Psoas muscle (tissue), 7 donors: ENCODE measurements at regions not wholly inside any gene's neighbourhood (a gene's known extent, or its start where the extent isn't known, plus 50 kb on each side); places are given as distances from the start of the nearest gene placed in this dataset.

ENCODE experiments used
- ATAC-seq, 4 donors: fragments of 200-7000 bp; cut with Tn5 transposase; one replicate each; pipeline ENCODE4 v1.9.1; 2020; ENCODE audit warnings: moderate library complexity in 3 of 4, mild to moderate bottlenecking in 2 of 4
- DNase-seq, 2 donors: peaks; one replicate each; pipeline ENCODE4 v3.0.0-alpha.2; 2020
- H3K27ac ChIP-seq: fragments of 200-600 bp; one replicate; pipeline ENCODE4 v1.8.0; 2022
- H3K27me3 ChIP-seq, 3 donors: fragments of 200-600 bp in 1 of 3; one replicate each; pipeline versions ENCODE4 v1.6.1 to v1.8.0; 2013 to 2022; ENCODE audit warnings: low read length in 2 of 3, mild to moderate bottlenecking in 2 of 3, moderate library complexity in 1 of 3; ENCODE audit not compliant: insufficient read depth in 3 of 3
- H3K36me3 ChIP-seq, 2 donors: fragments of 200-600 bp in 1 of 2; one replicate each; pipeline versions ENCODE4 v1.6.1 to v1.8.0; 2013 to 2022; ENCODE audit warnings: low read depth in 1 of 2, mild to moderate bottlenecking in 1 of 2, moderate library complexity in 1 of 2; ENCODE audit not compliant: insufficient read depth in 1 of 2
- H3K4me1 ChIP-seq: fragments of 200-600 bp; one replicate; pipeline ENCODE4 v1.8.0; 2022
- H3K4me3 ChIP-seq: fragments of 200-600 bp; one replicate; pipeline ENCODE4 v1.8.0; 2022; ENCODE audit warnings: mild to moderate bottlenecking
- H3K9me3 ChIP-seq: fragments of 200-600 bp; one replicate; pipeline ENCODE4 v1.8.0; 2022
- WGBS, 3 donors: extraction: QIAGEN DNeasy Blood & Tissue Kit; methylation state at CpG; one replicate each; pipeline versions ENCODE4 v1.1.6 to v1.1.7; 2013; 5-methylcytosine and 5-hydroxymethylcytosine counted together
- intact Hi-C, 2 donors: fragments of 100-400 bp; cut with DNase I; formaldehyde crosslinking; loops; one replicate each; pipeline versions ENCODE4 v1.11.0 to v1.14.2; 2022
- TF ChIP-seq, protein P1 (sequence below): fragments of 200-600 bp; IDR thresholded peaks from one replicate; pipeline ENCODE4 v1.8.0; 2022; ENCODE audit warnings: antibody characterized with exemption
- donor health status: healthy with polysubstance abuse.
- donor health status: DM: no; HTN: no; CAD: no; lungs with moderate emphysema.
- donor health status: Bipolar disorder and iron deficiency.
- donor health status: healthy.
- donor health status: DM: yes; HTN: yes; CAD: no.
- donor health status: DM: no; HTN: no; CAD: no.
- donor health status: DM: yes; HTN: yes; CAD: no.

DNA sequence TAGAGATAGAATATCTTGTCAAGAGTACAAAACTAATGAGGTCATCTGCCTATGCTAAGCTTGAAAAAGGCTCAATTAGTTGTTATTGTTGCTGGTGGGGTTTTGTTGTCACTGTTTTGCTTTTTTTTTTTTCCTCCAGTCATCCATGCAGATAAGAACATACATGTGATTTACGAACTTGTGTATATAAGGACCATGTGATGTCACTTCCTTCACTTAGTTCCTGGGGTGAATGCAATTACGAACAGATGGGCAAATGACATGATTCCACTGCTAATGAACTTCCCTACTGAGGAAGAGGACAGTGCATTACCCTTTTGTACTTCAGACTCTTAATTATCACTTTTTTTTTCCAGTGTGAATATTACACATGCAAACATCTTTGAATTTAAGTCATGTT, 1175.3 kb upstream of the GJE1 start:
- TF ChIP-seq, protein P1, sequence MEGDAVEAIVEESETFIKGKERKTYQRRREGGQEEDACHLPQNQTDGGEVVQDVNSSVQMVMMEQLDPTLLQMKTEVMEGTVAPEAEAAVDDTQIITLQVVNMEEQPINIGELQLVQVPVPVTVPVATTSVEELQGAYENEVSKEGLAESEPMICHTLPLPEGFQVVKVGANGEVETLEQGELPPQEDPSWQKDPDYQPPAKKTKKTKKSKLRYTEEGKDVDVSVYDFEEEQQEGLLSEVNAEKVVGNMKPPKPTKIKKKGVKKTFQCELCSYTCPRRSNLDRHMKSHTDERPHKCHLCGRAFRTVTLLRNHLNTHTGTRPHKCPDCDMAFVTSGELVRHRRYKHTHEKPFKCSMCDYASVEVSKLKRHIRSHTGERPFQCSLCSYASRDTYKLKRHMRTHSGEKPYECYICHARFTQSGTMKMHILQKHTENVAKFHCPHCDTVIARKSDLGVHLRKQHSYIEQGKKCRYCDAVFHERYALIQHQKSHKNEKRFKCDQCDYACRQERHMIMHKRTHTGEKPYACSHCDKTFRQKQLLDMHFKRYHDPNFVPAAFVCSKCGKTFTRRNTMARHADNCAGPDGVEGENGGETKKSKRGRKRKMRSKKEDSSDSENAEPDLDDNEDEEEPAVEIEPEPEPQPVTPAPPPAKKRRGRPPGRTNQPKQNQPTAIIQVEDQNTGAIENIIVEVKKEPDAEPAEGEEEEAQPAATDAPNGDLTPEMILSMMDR, result no peak
- H3K4me1 ChIP-seq, result no peaks in the 10 kb centered on the region
- no peaks in the 10 kb centered on the region for H3K27me3 ChIP-seq
- no peak overlapping the region for H3K4me3 ChIP-seq
- ATAC-seq, result no peak
- H3K9me3 ChIP-seq, result no peaks in the 10 kb centered on the region
- no peak overlapping the region for H3K27ac ChIP-seq
- no peaks in the 10 kb centered on the region for H3K36me3 ChIP-seq
- intact Hi-C loops, result loop anchor here in 1 of 2 donors (10.0 kb wide), 1 partner anchor 1647 kb away; no protein-coding TSS in a partner anchor
- no peak for DNase-seq
- 81 to 95% (median 91%) methylated on average over 2 of the region's 2 CpGs for WGBS, 3 donors

- Histone ChIP-seq H3K4me1 (no peaks in the 10 kb centered on the region), H3K27ac (no peak overlapping the region), H3K36me3 (no peaks in the 10 kb centered on the region), H3K27me3 (no peaks in the 10 kb centered on the region), H3K9me3 (no peaks in the 10 kb centered on the region), H3K4me3 (no peak overlapping the region)
- WGBS, 3 donors, result 58 to 68% (median 66%) methylated on average over 4 of the region's 4 CpGs
- TF ChIP-seq, protein P1, result no peak
- DNase-seq (no peak), ATAC-seq (no peak)
- intact Hi-C loops, result loop anchor here in 1 of 2 donors (10.0 kb wide), 1 partner anchor 1648 kb away; no protein-coding TSS in a partner anchor
Observed at GRCh38 chr6:140956571-140957369, 1176.0 kb upstream of the GJE1 start.

DNA sequence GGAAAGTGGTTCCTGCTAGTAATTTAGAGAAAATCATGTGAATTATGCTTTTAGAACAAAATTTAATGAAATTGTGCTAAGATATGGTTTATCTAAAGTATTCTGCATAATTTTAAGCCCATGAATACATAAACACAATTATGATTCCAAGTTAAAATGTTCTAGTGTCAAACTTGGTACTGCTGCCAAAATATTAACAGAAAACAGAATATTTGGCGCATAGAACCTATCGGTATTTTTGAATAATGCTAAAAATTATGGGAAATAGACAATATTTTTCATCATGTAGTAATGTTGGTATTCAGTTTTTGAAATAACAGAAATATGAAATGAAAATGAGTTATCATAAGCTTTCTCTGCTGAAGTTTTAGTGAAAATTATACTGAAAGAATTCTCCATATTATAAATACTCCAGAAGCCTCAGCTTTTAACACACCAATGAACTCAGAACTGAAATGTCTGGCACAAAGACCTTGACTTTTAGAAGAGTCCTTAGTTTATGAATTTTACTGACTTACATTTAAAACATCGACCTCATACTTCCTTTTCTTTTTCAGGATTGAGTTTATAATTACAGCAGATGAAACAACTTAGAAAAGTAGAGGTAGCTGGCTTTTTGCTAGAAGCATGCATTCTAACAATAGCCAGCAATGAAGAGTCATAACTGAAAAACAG, 1192.3 kb upstream of the GJE1 start:
- 72 to 79% (median 76%) methylated on average over 3 of the region's 3 CpGs for WGBS, 3 donors
- ATAC-seq (no peak), DNase-seq (no peak)

GRCh38 chr6:140932909-140933308, 1199.8 kb upstream of the GJE1 start:
- Histone ChIP-seq H3K4me1 (no peaks in the 10 kb centered on the region), H3K27me3 (no peaks in the 10 kb centered on the region), H3K4me3 (no peak overlapping the region), H3K27ac (no peak overlapping the region), H3K9me3 (no peaks in the 10 kb centered on the region), H3K36me3 (no peaks in the 10 kb centered on the region)
- DNase-seq, result no peak
- TF ChIP-seq, protein P1, result no peak
- 90 to 94% (median 91%) methylated on average over 2 of the region's 2 CpGs for WGBS, 3 donors
- ATAC-seq, result no peak
- intact Hi-C loops, result no loop called here

More for the DNA sequence above, 1192.3 kb upstream of the GJE1 start:
- H3K27me3 ChIP-seq, result no peaks in the 10 kb centered on the region
- no peak overlapping the region for H3K27ac ChIP-seq
- TF ChIP-seq, protein P1, result no peak
- intact Hi-C loops, result no loop called here
- H3K9me3 ChIP-seq, result peaks cover 7% of the 10 kb centered on the region
- no peaks in the 10 kb centered on the region for H3K4me1 ChIP-seq
- H3K36me3 ChIP-seq, result no peaks in the 10 kb centered on the region
- H3K4me3 ChIP-seq, result no peak overlapping the region
